PC-3 (cell line): ENCODE measurements at regions not wholly inside any gene's neighbourhood (a gene's known extent, or its start where the extent isn't known, plus 50 kb on each side); places are given as distances from the start of the nearest gene placed in this dataset.

Experiments used
- EZH2 ChIP-seq: fragments of 300-600 bp; sonication (generic); IDR thresholded peaks from one replicate; pipeline ENCODE4 v1.6.1; 2017; ENCODE audit warnings: antibody characterized with exemption, mild to moderate bottlenecking, low read length; ENCODE audit not compliant: unreplicated experiment
- TF ChIP-seq, protein P1 (sequence below): fragments of 300-600 bp; sonication (generic); conservative IDR thresholded peaks from 2 replicates; pipeline ENCODE4 v1.5.1; 2017; ENCODE audit warnings: antibody characterized with exemption, low read depth, mild to moderate bottlenecking, low read length

GRCh38 chr3:194780706-194781105, 95.0 kb downstream of the FAM43A start:
- TF ChIP-seq, protein P1, sequence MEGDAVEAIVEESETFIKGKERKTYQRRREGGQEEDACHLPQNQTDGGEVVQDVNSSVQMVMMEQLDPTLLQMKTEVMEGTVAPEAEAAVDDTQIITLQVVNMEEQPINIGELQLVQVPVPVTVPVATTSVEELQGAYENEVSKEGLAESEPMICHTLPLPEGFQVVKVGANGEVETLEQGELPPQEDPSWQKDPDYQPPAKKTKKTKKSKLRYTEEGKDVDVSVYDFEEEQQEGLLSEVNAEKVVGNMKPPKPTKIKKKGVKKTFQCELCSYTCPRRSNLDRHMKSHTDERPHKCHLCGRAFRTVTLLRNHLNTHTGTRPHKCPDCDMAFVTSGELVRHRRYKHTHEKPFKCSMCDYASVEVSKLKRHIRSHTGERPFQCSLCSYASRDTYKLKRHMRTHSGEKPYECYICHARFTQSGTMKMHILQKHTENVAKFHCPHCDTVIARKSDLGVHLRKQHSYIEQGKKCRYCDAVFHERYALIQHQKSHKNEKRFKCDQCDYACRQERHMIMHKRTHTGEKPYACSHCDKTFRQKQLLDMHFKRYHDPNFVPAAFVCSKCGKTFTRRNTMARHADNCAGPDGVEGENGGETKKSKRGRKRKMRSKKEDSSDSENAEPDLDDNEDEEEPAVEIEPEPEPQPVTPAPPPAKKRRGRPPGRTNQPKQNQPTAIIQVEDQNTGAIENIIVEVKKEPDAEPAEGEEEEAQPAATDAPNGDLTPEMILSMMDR, result no peak
- no peak for TF ChIP-seq EZH2
